Endothelial cell of hepatic sinusoid (primary cell): ENCODE measurements at regions not wholly inside any gene's neighbourhood (a gene's known extent, or its start where the extent isn't known, plus 50 kb on each side); places are given as distances from the start of the nearest gene placed in this dataset.

Source experiments
- in situ Hi-C: cut with HindIII; loops from 2 replicates; pipeline ENCODE4 v1.10.0; 2017; ENCODE audit warnings: low sequenced_read_pairs

- in situ Hi-C loops, result no loop called here
Measured at GRCh38 chr15:60204131-60204885, 193.5 kb downstream of the ANXA2 start.

- in situ Hi-C loops, result no loop called here
Measured at GRCh38 chr15:60208709-60209108, 189.1 kb downstream of the ANXA2 start.

GRCh38 chr15:60212536-60212935 lies 185.2 kb downstream of the ANXA2 start:
- in situ Hi-C loops, result no loop called here

GRCh38 chr15:60213377-60214000 lies 184.3 kb downstream of the ANXA2 start:
- in situ Hi-C loops, result no loop called here

- in situ Hi-C loops, result no loop called here
Measured at GRCh38 chr15:60214201-60214600, 183.6 kb downstream of the ANXA2 start.

GRCh38 chr15:60215225-60215963 lies 182.4 kb downstream of the ANXA2 start:
- in situ Hi-C loops, result no loop called here

GRCh38 chr15:60217161-60217560 lies 180.6 kb downstream of the ANXA2 start:
- in situ Hi-C loops, result no loop called here

GRCh38 chr15:60218256-60218655 lies 179.5 kb downstream of the ANXA2 start:
- in situ Hi-C loops, result no loop called here

- in situ Hi-C loops, result no loop called here
Measured at GRCh38 chr15:60219866-60220265, 177.9 kb downstream of the ANXA2 start.

GRCh38 chr15:60221356-60221755 lies 176.4 kb downstream of the ANXA2 start:
- in situ Hi-C loops, result no loop called here

GRCh38 chr15:60222404-60222803 lies 175.4 kb downstream of the ANXA2 start:
- in situ Hi-C loops, result no loop called here

- in situ Hi-C loops, result no loop called here
Measured at GRCh38 chr15:60223176-60223575, 174.6 kb downstream of the ANXA2 start.

GRCh38 chr15:60226924-60227323 lies 170.9 kb downstream of the ANXA2 start:
- in situ Hi-C loops, result no loop called here

- in situ Hi-C loops, result no loop called here
Measured at GRCh38 chr15:60228101-60228500, 169.7 kb downstream of the ANXA2 start.

GRCh38 chr15:60228619-60229018 lies 169.2 kb downstream of the ANXA2 start:
- in situ Hi-C loops, result no loop called here

- in situ Hi-C loops, result no loop called here
Measured at GRCh38 chr15:60235951-60236710, 161.7 kb downstream of the ANXA2 start.

GRCh38 chr15:60237446-60237845 lies 160.3 kb downstream of the ANXA2 start:
- in situ Hi-C loops, result no loop called here

- in situ Hi-C loops, result no loop called here
Measured at GRCh38 chr15:60243769-60244168, 154.0 kb downstream of the ANXA2 start.

- in situ Hi-C loops, result no loop called here
Measured at GRCh38 chr15:60244813-60245212, 153.0 kb downstream of the ANXA2 start.

- in situ Hi-C loops, result no loop called here
Measured at GRCh38 chr15:60250316-60250715, 147.5 kb downstream of the ANXA2 start.
